HepG2 (cell line): ENCODE measurements at regions not wholly inside any gene's neighbourhood (a gene's known extent, or its start where the extent isn't known, plus 50 kb on each side); places are given as distances from the start of the nearest gene placed in this dataset.

ENCODE experiments used
- ATAC-seq: fragments of 200-7000 bp; cut with Tn5 transposase; 3 replicates; pipeline ENCODE4 v1.9.1; 2020; ENCODE audit warnings: mild to moderate bottlenecking, moderate library complexity
- BruUV-seq: library from RNA; stranded (reverse); fragments of 400-500 nt; replicated peaks from 2 replicates; lab custom pipeline; 2021; lab: Mats Ljungman, UMichigan
- CTCF ChIA-PET: fragments of 300-600 bp; formaldehyde crosslinking; extraction: SDS; loops from one replicate; lab custom pipeline; 2021; ENCODE audit warnings: low total read pairs, inconsistent platforms, low intra/inter-chr PET ratio; lab: Yijun Ruan, JAX
- POLR2A ChIA-PET: fragments of 350-600 bp; sonication (Branson Sonifier 250); formaldehyde crosslinking; loops from one replicate; lab custom pipeline; 2020; ENCODE audit warnings: antibody characterized with exemption, inconsistent platforms; lab: Yijun Ruan, JAX
- DNase-seq: peaks from one replicate; pipeline ENCODE4 v3.0.0-alpha.2; 2015; ENCODE audit warnings: low spot score
- FAIRE-seq: peaks from 3 replicates; lab custom pipeline; 2011; peaks lifted over from hg19 to GRCh38; lab: Jason Lieb, UNC
- H2AFZ ChIP-seq: one replicate; pipeline ENCODE4 v1.6.1; 2011; ENCODE audit warnings: low read length, inconsistent platforms
- H3K27ac ChIP-seq: fragments of 300-600 bp; 3 replicates; pipeline ENCODE4 v1.8.0; 2011; ENCODE audit warnings: mixed run types, mild to moderate bottlenecking, mixed read lengths, low read length, inconsistent platforms; ENCODE audit not compliant: insufficient read depth; ENCODE audit errors: extremely low read length
- H3K27me3 ChIP-seq, 2 experiments: fragments of 200-600 bp in 1 of 2; 2 replicates in 1 of 2; 3 replicates in 1 of 2; pipeline versions ENCODE4 v1.6.0 to v1.8.0; 2011; ENCODE audit warnings: low read length in 2 of 2, mild to moderate bottlenecking in 2 of 2, moderate library complexity in 2 of 2, inconsistent platforms in 1 of 2; ENCODE audit not compliant: insufficient read depth in 2 of 2, control insufficient read depth in 1 of 2
- H3K36me3 ChIP-seq, 2 experiments: fragments of 200-600 bp in 1 of 2; replicated peaks in 1 of 2; 2 replicates in 1 of 2; 3 replicates in 1 of 2; pipeline versions ENCODE4 v1.5.1 to v1.8.0; 2011; ENCODE audit warnings: low read length in 2 of 2, inconsistent platforms in 1 of 2; ENCODE audit not compliant: insufficient read depth in 2 of 2, control insufficient read depth in 1 of 2
- H3K4me1 ChIP-seq: 2 replicates; pipeline ENCODE4 v1.5.1; 2012; ENCODE audit warnings: low read length, inconsistent platforms; ENCODE audit not compliant: insufficient read depth
- H3K4me2 ChIP-seq: 2 replicates; pipeline ENCODE4 v1.6.0; 2011; ENCODE audit warnings: low read depth, low read length, inconsistent platforms
- H3K4me3 ChIP-seq, 3 experiments: fragments of 200-600 bp in 1 of 3; sonication (generic), shearing (Covaris generic) in 1 of 3; replicated peaks in 1 of 3; 2 replicates each; pipeline ENCODE4 v1.5.1; 2011 to 2016; ENCODE audit warnings: low read length in 3 of 3, inconsistent platforms in 2 of 3, low read depth in 2 of 3, mild to moderate bottlenecking in 2 of 3, control low read depth in 1 of 3, mixed read lengths in 1 of 3; ENCODE audit not compliant: insufficient read depth in 1 of 3
- H3K79me2 ChIP-seq: one replicate; pipeline ENCODE4 v1.6.1; 2011; ENCODE audit warnings: low read length, inconsistent platforms; ENCODE audit not compliant: insufficient read depth
- H3K9ac ChIP-seq: 2 replicates; pipeline ENCODE4 v1.6.0; 2011; ENCODE audit warnings: mild to moderate bottlenecking, low read depth, low read length, inconsistent platforms; ENCODE audit not compliant: insufficient read depth
- H3K9me3 ChIP-seq: 2 replicates; pipeline ENCODE4 v1.5.1; 2012; ENCODE audit warnings: mild to moderate bottlenecking, low read length
- H4K20me1 ChIP-seq: 2 replicates; pipeline ENCODE4 v1.6.0; 2011; ENCODE audit warnings: inconsistent platforms, mild to moderate bottlenecking, low read length, moderate library complexity; ENCODE audit not compliant: insufficient read depth
- BHLHE40 ChIP-seq: IDR thresholded peaks from 2 replicates; pipeline ENCODE4 v1.6.1; 2011; ENCODE audit warnings: low read length, improper control_type of control experiment
- KDM5B ChIP-seq: sonication (generic); formaldehyde crosslinking; IDR thresholded peaks from 2 replicates; pipeline ENCODE4 v1.4.0; 2020; ENCODE audit warnings: missing genetic modification reagents, mild to moderate bottlenecking, borderline replicate concordance
- RFX1 ChIP-seq: fragments of 450-650 bp; IDR thresholded peaks from 2 replicates; pipeline ENCODE4 v1.6.1; 2017
- RFX3 ChIP-seq: IDR thresholded peaks from 2 replicates; pipeline ENCODE4 v1.6.1; 2016; ENCODE audit warnings: missing biosample characterization, missing genetic modification reagents
- TSC22D2 ChIP-seq: sonication (generic); formaldehyde crosslinking; IDR thresholded peaks from 2 replicates; pipeline ENCODE4 v1.5.1; 2020; ENCODE audit warnings: missing genetic modification reagents, mild to moderate bottlenecking, borderline replicate concordance
- ZIK1 ChIP-seq: sonication (generic); formaldehyde crosslinking; IDR thresholded peaks from 2 replicates; pipeline ENCODE4 v1.5.0; 2020; ENCODE audit warnings: mild to moderate bottlenecking, low read depth, missing genetic modification reagents, borderline replicate concordance
- ZNF224 ChIP-seq: sonication (generic); formaldehyde crosslinking; IDR thresholded peaks from 2 replicates; pipeline ENCODE4 v1.5.0; 2020; ENCODE audit warnings: mild to moderate bottlenecking, missing genetic modification reagents
- ZNF501 ChIP-seq: sonication (generic); formaldehyde crosslinking; IDR thresholded peaks from 2 replicates; pipeline ENCODE4 v1.5.1; 2020; ENCODE audit warnings: mild to moderate bottlenecking, moderate library complexity, missing genetic modification reagents
- WGBS: methylation state at CpG from one replicate; pipeline ENCODE4 v1.1.6; 2017; ENCODE audit warnings: low lambda C conversion rate; 5-methylcytosine and 5-hydroxymethylcytosine counted together
- in situ Hi-C: cut with HindIII; loops from 2 replicates; pipeline ENCODE4 v1.10.0; 2017; ENCODE audit warnings: low pct_unique_long_range_greater_than_20kb; ENCODE audit not compliant: extremely low pct_ligation_motif_present
- intact Hi-C: fragments of 100-400 bp; cut with micrococcal nuclease; formaldehyde crosslinking; loops from one replicate; pipeline ENCODE4 v1.10.0; 2022; ENCODE audit not compliant: unreplicated experiment
- TF ChIP-seq, protein P1 (sequence below): sonication (generic); formaldehyde crosslinking; IDR thresholded peaks from 2 replicates; pipeline ENCODE4 v1.5.1; 2020; ENCODE audit warnings: mild to moderate bottlenecking, missing genetic modification reagents, moderate library complexity
- TF ChIP-seq, protein P2 (sequence below): sonication (generic); formaldehyde crosslinking; conservative IDR thresholded peaks from 2 replicates; pipeline ENCODE4 v1.4.0; 2020; ENCODE audit warnings: mild to moderate bottlenecking, missing genetic modification reagents, moderate library complexity
- TF ChIP-seq, protein P3 (sequence below): IDR thresholded peaks from 2 replicates; pipeline ENCODE4 v1.6.1; 2016; ENCODE audit warnings: mild to moderate bottlenecking

DNA sequence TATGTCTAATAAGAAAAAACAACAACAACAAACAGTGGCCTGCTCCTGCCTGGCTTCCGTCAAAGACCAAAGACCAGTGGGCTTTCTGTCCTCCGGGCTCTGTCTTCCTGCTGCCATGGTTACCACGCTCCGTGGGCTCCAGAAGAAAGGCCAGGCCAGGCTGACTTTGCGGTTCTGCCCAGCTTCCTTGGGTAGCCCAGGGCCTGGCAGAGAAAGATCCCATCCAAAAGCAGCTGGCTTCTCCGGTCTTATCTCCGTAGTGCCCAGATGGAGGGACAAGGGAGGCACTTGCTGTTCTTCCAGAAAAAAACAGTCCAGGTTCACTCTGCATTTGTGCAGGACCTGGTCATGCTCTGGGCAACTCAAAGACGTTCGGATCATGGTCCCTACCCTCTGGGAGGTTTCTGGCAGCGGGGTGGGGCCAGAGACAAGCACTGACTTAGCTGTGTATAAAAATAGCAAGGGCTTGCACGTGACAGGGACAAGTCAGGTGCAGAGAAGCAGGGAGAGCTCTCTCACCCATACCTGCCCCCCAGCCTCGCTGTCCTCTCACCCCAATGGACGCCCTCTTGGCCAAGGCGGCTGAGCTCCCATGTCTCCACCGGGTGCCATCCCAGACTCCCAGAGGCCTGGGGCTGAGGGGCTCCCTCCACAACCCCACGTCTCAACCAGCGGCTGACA, 212.2 kb downstream of the C9orf50 start:
- no peaks in the 10 kb centered on the region for H3K36me3 ChIP-seq
- H3K9ac ChIP-seq: peak overlapping the region; percentile 53
- ATAC-seq (no peak), DNase-seq (no peak), FAIRE-seq (no peak)
- intact Hi-C loops: loop anchor here (5.0 kb wide), 1 partner anchor 69 kb away; no protein-coding TSS in a partner anchor
- peak overlapping the region in 2 of 3 experiments; percentile 34 to 47; a peak in 3 of 6 replicates for H3K4me3 ChIP-seq
- no peak overlapping the region for H3K27ac ChIP-seq
- WGBS: 0% methylated on average over 6 of the region's 17 CpGs
- peak overlapping the region; percentile 35 for H2AFZ ChIP-seq
- H3K27me3 ChIP-seq: peaks cover 1 to 19% of the 10 kb centered on the region in 2 experiments; a peak in 2 of 5 replicates
- peak overlapping the region; percentile 76 for H3K4me2 ChIP-seq
- no peaks in the 10 kb centered on the region for H3K79me2 ChIP-seq
- H3K9me3 ChIP-seq: no peaks in the 10 kb centered on the region
- BruUV-seq: no TSS peak
- ChIA-PET POLR2A (interaction anchor here (0.9 to 1.0 kb wide), 2 partner anchors 65 to 75 kb away, joined by 3 read pairs; no protein-coding TSS in a partner anchor), CTCF (no interaction called here)
- in situ Hi-C loops: no loop called here
- H3K4me1 ChIP-seq: peaks cover 77% of the 10 kb centered on the region
- no peak for TF ChIP-seq ZIK1 (CRISPR knock-in tag)
- no peak for TF ChIP-seq ZNF224 (CRISPR knock-in tag)
- TF ChIP-seq BHLHE40: 0 out of 2 replicates have a peak, but pooled peaks have one; percentile 20
- TF ChIP-seq, protein P1, sequence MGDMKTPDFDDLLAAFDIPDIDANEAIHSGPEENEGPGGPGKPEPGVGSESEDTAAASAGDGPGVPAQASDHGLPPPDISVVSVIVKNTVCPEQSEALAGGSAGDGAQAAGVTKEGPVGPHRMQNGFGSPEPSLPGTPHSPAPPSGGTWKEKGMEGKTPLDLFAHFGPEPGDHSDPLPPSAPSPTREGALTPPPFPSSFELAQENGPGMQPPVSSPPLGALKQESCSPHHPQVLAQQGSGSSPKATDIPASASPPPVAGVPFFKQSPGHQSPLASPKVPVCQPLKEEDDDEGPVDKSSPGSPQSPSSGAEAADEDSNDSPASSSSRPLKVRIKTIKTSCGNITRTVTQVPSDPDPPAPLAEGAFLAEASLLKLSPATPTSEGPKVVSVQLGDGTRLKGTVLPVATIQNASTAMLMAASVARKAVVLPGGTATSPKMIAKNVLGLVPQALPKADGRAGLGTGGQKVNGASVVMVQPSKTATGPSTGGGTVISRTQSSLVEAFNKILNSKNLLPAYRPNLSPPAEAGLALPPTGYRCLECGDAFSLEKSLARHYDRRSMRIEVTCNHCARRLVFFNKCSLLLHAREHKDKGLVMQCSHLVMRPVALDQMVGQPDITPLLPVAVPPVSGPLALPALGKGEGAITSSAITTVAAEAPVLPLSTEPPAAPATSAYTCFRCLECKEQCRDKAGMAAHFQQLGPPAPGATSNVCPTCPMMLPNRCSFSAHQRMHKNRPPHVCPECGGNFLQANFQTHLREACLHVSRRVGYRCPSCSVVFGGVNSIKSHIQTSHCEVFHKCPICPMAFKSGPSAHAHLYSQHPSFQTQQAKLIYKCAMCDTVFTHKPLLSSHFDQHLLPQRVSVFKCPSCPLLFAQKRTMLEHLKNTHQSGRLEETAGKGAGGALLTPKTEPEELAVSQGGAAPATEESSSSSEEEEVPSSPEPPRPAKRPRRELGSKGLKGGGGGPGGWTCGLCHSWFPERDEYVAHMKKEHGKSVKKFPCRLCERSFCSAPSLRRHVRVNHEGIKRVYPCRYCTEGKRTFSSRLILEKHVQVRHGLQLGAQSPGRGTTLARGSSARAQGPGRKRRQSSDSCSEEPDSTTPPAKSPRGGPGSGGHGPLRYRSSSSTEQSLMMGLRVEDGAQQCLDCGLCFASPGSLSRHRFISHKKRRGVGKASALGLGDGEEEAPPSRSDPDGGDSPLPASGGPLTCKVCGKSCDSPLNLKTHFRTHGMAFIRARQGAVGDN (CRISPR knock-in tag): peak; percentile 37
- TF ChIP-seq ZNF501 (CRISPR knock-in tag): peak; percentile 75; the same call in 1 of the 2 replicates
- TF ChIP-seq RFX3 (CRISPR knock-in tag): peak; percentile 59
- TF ChIP-seq, protein P2, sequence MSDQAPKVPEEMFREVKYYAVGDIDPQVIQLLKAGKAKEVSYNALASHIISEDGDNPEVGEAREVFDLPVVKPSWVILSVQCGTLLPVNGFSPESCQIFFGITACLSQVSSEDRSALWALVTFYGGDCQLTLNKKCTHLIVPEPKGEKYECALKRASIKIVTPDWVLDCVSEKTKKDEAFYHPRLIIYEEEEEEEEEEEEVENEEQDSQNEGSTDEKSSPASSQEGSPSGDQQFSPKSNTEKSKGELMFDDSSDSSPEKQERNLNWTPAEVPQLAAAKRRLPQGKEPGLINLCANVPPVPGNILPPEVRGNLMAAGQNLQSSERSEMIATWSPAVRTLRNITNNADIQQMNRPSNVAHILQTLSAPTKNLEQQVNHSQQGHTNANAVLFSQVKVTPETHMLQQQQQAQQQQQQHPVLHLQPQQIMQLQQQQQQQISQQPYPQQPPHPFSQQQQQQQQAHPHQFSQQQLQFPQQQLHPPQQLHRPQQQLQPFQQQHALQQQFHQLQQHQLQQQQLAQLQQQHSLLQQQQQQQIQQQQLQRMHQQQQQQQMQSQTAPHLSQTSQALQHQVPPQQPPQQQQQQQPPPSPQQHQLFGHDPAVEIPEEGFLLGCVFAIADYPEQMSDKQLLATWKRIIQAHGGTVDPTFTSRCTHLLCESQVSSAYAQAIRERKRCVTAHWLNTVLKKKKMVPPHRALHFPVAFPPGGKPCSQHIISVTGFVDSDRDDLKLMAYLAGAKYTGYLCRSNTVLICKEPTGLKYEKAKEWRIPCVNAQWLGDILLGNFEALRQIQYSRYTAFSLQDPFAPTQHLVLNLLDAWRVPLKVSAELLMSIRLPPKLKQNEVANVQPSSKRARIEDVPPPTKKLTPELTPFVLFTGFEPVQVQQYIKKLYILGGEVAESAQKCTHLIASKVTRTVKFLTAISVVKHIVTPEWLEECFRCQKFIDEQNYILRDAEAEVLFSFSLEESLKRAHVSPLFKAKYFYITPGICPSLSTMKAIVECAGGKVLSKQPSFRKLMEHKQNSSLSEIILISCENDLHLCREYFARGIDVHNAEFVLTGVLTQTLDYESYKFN (CRISPR knock-in tag): 0 out of 2 replicates have a peak, but pooled peaks have one; percentile 12
- peak; percentile 13; the same call in 1 of the 2 replicates for TF ChIP-seq RFX1
- 0 out of 2 replicates have a peak, but pooled peaks have one; percentile 26 for TF ChIP-seq KDM5B (CRISPR knock-in tag)
- TF ChIP-seq, protein P3, sequence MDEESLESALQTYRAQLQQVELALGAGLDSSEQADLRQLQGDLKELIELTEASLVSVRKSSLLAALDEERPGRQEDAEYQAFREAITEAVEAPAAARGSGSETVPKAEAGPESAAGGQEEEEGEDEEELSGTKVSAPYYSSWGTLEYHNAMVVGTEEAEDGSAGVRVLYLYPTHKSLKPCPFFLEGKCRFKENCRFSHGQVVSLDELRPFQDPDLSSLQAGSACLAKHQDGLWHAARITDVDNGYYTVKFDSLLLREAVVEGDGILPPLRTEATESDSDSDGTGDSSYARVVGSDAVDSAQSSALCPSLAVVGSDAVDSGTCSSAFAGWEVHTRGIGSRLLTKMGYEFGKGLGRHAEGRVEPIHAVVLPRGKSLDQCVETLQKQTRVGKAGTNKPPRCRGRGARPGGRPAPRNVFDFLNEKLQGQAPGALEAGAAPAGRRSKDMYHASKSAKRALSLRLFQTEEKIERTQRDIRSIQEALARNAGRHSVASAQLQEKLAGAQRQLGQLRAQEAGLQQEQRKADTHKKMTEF (CRISPR knock-in tag): peak; percentile 38; the same call in 1 of the 2 replicates
- TF ChIP-seq TSC22D2: no peak
- TF ChIP-seq, all 625 proteins: peak for 8
- no peaks in the 10 kb centered on the region for H4K20me1 ChIP-seq
